ENCODE measurements at regions not wholly inside any gene's neighbourhood (a gene's known extent, or its start where the extent isn't known, plus 50 kb on each side); places are given as distances from the start of the nearest gene placed in this dataset.
A peak's percentile ranks its signal among the peaks of the same experiment; 100 is the strongest.

- peak; percentile 24; the same call in 1 of the 2 replicates for TF ChIP-seq BORCS8-MEF2B (CRISPR knock-in tag; IDR thresholded peaks at IDR 0.05)
- TF ChIP-seq ESRRA (CRISPR knock-in tag; IDR thresholded peaks at IDR 0.05; ENCODE audit: low read depth), result no peak
- TF ChIP-seq ZXDC (CRISPR knock-in tag; IDR thresholded peaks at IDR 0.05), result no peak
- no peak for TF ChIP-seq IKZF5 (CRISPR knock-in tag; IDR thresholded peaks at IDR 0.05)
- TF ChIP-seq KLF11 (CRISPR knock-in tag; IDR thresholded peaks at IDR 0.05), result no peak
- TF ChIP-seq HNF1A (IDR thresholded peaks at IDR 0.05; ENCODE audit: low read depth), result no peak
- peak; percentile 12; the same call in 1 of the 2 replicates for TF ChIP-seq HNF1A (CRISPR knock-in tag; IDR thresholded peaks at IDR 0.05; ENCODE audit: borderline replicate concordance)
- TF ChIP-seq ZBTB10 (CRISPR knock-in tag; IDR thresholded peaks at IDR 0.05; ENCODE audit: borderline replicate concordance), result no peak
- TF ChIP-seq SP5 (CRISPR knock-in tag; IDR thresholded peaks at IDR 0.05; ENCODE audit: borderline replicate concordance, low read depth), result no peak
- no peak for TF ChIP-seq KMT2B (CRISPR knock-in tag; IDR thresholded peaks at IDR 0.05)
- no peak for TF ChIP-seq ZNF562 (CRISPR knock-in tag; IDR thresholded peaks at IDR 0.05; ENCODE audit: borderline replicate concordance)
- TF ChIP-seq ZNF101 (CRISPR knock-in tag; IDR thresholded peaks at IDR 0.05; ENCODE audit: borderline replicate concordance, low read depth), result no peak
- TF ChIP-seq ZNF367 (CRISPR knock-in tag; IDR thresholded peaks at IDR 0.05; ENCODE audit: borderline replicate concordance), result no peak
- TF ChIP-seq SOX5 (CRISPR knock-in tag; IDR thresholded peaks at IDR 0.05; ENCODE audit: borderline replicate concordance), result no peak
- no peak for TF ChIP-seq ASH2L (IDR thresholded peaks at IDR 0.05; ENCODE audit: insufficient read length, low read depth, low read length)
- no peak for TF ChIP-seq ZNF432 (CRISPR knock-in tag; IDR thresholded peaks at IDR 0.05; ENCODE audit: borderline replicate concordance)
- no peak for TF ChIP-seq MYPOP (CRISPR knock-in tag; IDR thresholded peaks at IDR 0.05)
- TF ChIP-seq ZNF446 (CRISPR knock-in tag; IDR thresholded peaks at IDR 0.05), result no peak
Measured at GRCh38 chr2:120482334-120482733, 136.4 kb downstream of the INHBB start (continued).
